ENCODE measurements at regions not wholly inside any gene's neighbourhood (a gene's known extent, or its start where the extent isn't known, plus 50 kb on each side); places are given as distances from the start of the nearest gene placed in this dataset.
A peak's percentile ranks its signal among the peaks of the same experiment; 100 is the strongest.

DNA sequence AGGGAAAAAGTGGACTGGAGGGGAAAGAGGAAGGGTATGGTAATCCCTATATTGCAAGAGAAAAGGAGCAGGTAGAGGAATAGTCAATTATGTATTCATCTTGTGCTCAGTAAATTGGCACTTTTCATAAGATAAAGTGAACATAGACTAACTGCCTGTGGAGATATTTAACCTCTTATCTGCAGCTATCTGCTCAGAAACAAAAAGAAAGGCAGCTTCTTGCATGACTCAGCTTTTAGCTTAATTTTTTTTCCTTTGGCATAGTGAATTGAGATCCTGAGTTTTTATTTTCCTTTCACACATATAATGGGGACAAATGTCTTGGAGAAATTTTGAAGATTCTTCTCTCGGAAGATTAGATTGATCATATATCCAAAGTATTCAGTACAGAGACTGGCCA lies 127.6 kb upstream of the F3 start:
- WGBS, 2 experiments (ENCODE audit: insufficient coverage in 1 of 2, insufficient read length in 1 of 2): 60 to 100% methylated on average over 1 of the region's 1 CpG
- peaks cover 2% of the 10 kb centered on the region for H3K36me3 Mint-ChIP-seq (ENCODE audit: low read depth)
- peaks cover 11% of the 10 kb centered on the region for H3K9me3 Mint-ChIP-seq
- H3K9me3 ChIP-seq (ENCODE audit: control insufficient read depth, low read length): peaks cover 19% of the 10 kb centered on the region
- H3K4me1 ChIP-seq (ENCODE audit: control insufficient read depth, insufficient read depth, low read length): peaks cover 17% of the 10 kb centered on the region
- DNase-seq: no peak
- no peaks in the 10 kb centered on the region for H3K27me3 ChIP-seq (ENCODE audit: control insufficient read depth, insufficient read depth, low read length, poor library complexity, severe bottlenecking)
- peak overlapping the region; percentile 17 for H3K4me3 ChIP-seq (ENCODE audit: low read length)
- TF ChIP-seq, protein P1, sequence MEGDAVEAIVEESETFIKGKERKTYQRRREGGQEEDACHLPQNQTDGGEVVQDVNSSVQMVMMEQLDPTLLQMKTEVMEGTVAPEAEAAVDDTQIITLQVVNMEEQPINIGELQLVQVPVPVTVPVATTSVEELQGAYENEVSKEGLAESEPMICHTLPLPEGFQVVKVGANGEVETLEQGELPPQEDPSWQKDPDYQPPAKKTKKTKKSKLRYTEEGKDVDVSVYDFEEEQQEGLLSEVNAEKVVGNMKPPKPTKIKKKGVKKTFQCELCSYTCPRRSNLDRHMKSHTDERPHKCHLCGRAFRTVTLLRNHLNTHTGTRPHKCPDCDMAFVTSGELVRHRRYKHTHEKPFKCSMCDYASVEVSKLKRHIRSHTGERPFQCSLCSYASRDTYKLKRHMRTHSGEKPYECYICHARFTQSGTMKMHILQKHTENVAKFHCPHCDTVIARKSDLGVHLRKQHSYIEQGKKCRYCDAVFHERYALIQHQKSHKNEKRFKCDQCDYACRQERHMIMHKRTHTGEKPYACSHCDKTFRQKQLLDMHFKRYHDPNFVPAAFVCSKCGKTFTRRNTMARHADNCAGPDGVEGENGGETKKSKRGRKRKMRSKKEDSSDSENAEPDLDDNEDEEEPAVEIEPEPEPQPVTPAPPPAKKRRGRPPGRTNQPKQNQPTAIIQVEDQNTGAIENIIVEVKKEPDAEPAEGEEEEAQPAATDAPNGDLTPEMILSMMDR (conservative IDR thresholded peaks at IDR 0.05): no peak
- H3K4me1 Mint-ChIP-seq: peaks cover 47% of the 10 kb centered on the region
- H3K27ac ChIP-seq (ENCODE audit: low read depth, low read length): no peak overlapping the region
- H3K27ac Mint-ChIP-seq: peak overlapping the region; percentile 42
- H3K36me3 ChIP-seq (ENCODE audit: control insufficient read depth, insufficient read depth, low read length): no peaks in the 10 kb centered on the region
- H3K4me3 Mint-ChIP-seq: no peak overlapping the region
- H3K27me3 Mint-ChIP-seq (ENCODE audit: insufficient read depth): no peaks in the 10 kb centered on the region
- no peak overlapping the region for H3K9ac ChIP-seq (ENCODE audit: extremely low read depth, low read length, poor library complexity, severe bottlenecking)

DNA sequence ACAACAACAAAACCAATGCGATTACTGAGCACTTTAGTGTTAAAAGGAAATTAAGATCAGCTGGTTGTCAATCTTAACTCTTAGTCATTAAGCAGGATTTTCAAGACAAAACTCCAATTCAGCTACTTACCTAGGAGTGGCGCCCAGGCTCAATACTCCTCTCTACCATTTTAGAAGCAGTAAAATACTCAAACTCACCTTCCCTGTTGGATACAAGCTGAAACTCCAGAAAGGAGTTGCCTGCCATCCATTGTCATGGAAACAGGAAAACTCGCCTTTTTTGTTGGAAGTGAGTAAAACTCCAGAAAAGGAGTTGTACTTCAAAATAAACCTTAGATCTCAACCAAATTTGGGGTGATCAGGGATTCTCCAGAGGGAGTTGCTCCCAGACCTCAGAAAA lies 127.0 kb upstream of the F3 start:
- peaks cover 23% of the 10 kb centered on the region for H3K9me3 ChIP-seq (ENCODE audit: control insufficient read depth, low read length)
- peaks cover 4% of the 10 kb centered on the region for H3K36me3 Mint-ChIP-seq (ENCODE audit: low read depth)
- no peak overlapping the region for H3K27ac ChIP-seq (ENCODE audit: low read depth, low read length)
- H3K36me3 ChIP-seq (ENCODE audit: control insufficient read depth, insufficient read depth, low read length): no peaks in the 10 kb centered on the region
- peak; percentile 53 for DNase-seq
- no peaks in the 10 kb centered on the region for H3K27me3 ChIP-seq (ENCODE audit: control insufficient read depth, insufficient read depth, low read length, poor library complexity, severe bottlenecking)
- no peak overlapping the region for H3K4me3 Mint-ChIP-seq
- peaks cover 13% of the 10 kb centered on the region for H3K9me3 Mint-ChIP-seq
- H3K4me1 Mint-ChIP-seq: peaks cover 47% of the 10 kb centered on the region
- no peak overlapping the region for H3K9ac ChIP-seq (ENCODE audit: extremely low read depth, low read length, poor library complexity, severe bottlenecking)
- TF ChIP-seq, protein P1 (conservative IDR thresholded peaks at IDR 0.05): no peak
- no peak overlapping the region for H3K4me3 ChIP-seq (ENCODE audit: low read length)
- peak overlapping the region; percentile 19 for H3K27ac Mint-ChIP-seq
- peaks cover 17% of the 10 kb centered on the region for H3K4me1 ChIP-seq (ENCODE audit: control insufficient read depth, insufficient read depth, low read length)
- H3K27me3 Mint-ChIP-seq (ENCODE audit: insufficient read depth): no peaks in the 10 kb centered on the region
- 80 to 89% methylated on average over 1 to 3 of the region's 3 CpGs for WGBS, 2 experiments (ENCODE audit: insufficient coverage in 1 of 2, insufficient read length in 1 of 2)

DNA sequence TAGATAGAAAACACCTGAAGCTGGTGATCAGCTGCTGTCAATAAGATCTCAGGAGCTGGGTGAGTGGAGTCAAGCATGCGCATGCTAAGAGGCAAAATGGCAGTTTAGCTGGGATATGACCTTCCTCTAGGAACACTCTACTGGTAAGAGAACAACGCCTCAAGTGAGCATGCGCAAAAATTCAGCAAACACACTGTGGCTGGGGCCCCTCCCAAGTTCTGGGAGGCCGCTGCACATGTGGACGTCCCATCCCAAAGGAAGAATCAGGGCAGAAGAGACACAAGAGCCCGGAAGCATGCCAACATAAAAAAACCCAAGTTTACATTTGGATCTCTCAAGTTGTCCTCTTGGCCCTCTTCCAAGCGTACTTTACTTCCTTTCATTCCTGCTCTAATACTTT lies 126.3 kb upstream of the F3 start:
- H3K4me1 ChIP-seq (ENCODE audit: control insufficient read depth, insufficient read depth, low read length): peaks cover 20% of the 10 kb centered on the region
- H3K4me3 Mint-ChIP-seq: no peak overlapping the region
- peak; percentile 36 for DNase-seq
- no peaks in the 10 kb centered on the region for H3K27me3 ChIP-seq (ENCODE audit: control insufficient read depth, insufficient read depth, low read length, poor library complexity, severe bottlenecking)
- no peak overlapping the region for H3K27ac Mint-ChIP-seq
- no peak overlapping the region for H3K4me3 ChIP-seq (ENCODE audit: low read length)
- H3K4me1 Mint-ChIP-seq: peaks cover 48% of the 10 kb centered on the region
- H3K9me3 Mint-ChIP-seq: peaks cover 13% of the 10 kb centered on the region
- peaks cover 3% of the 10 kb centered on the region for H3K36me3 Mint-ChIP-seq (ENCODE audit: low read depth)
- no peaks in the 10 kb centered on the region for H3K36me3 ChIP-seq (ENCODE audit: control insufficient read depth, insufficient read depth, low read length)
- TF ChIP-seq, protein P1 (conservative IDR thresholded peaks at IDR 0.05): no peak
- H3K9ac ChIP-seq (ENCODE audit: extremely low read depth, low read length, poor library complexity, severe bottlenecking): no peak overlapping the region
- peaks cover 30% of the 10 kb centered on the region for H3K9me3 ChIP-seq (ENCODE audit: control insufficient read depth, low read length)
- H3K27ac ChIP-seq (ENCODE audit: low read depth, low read length): no peak overlapping the region
- no peaks in the 10 kb centered on the region for H3K27me3 Mint-ChIP-seq (ENCODE audit: insufficient read depth)
- 88 to 91% methylated on average over 7 of the region's 7 CpGs for WGBS, 2 experiments (ENCODE audit: insufficient coverage in 1 of 2, insufficient read length in 1 of 2)

Data from endodermal cell (in vitro differentiated cells).